ENCODE measurements at regions not wholly inside any gene's neighbourhood (a gene's known extent, or its start where the extent isn't known, plus 50 kb on each side); places are given as distances from the start of the nearest gene placed in this dataset.

DNA sequence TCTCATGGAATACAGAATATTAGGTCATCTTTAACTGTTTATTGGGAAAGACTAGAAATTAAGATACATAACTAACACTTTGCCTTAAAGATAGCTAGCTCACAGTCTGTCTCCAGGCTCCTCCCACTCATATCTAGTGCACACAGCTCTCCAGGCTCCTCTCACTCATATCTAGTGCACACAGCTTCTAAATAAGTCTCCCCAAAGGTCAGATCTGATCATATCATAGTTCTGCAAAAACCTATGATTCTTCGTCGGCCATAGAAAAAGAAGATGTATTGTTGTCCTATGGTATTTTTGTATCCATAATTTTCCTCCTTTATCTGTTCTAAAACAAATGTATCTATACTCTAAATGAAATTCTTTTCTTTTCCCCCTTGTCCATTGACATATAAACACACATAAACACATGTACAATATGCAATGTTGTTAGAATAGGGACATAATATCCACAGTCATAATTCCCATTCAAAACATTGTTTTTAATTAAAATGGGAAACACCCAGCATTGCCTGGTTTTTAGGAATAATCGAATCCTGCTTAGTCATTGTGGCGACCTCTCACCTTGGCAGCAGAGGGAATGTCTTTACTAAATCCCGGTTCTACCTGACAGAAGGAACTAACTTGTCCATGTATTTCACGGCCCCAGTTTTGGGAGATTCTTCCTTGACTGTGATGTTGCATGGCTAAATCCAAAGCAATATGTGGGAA is 1282.0 kb downstream of the PCDH7 start:
- DNase-seq (no peak), ATAC-seq (no peak)
- no peak overlapping the region for H3K4me3 Mint-ChIP-seq
- peaks cover 7% of the 10 kb centered on the region for H3K9me3 Mint-ChIP-seq (ENCODE audit: low read depth)
- H3K27me3 Mint-ChIP-seq, result no peaks in the 10 kb centered on the region
- ChIA-PET POLR2A (no interaction called here), CTCF (no interaction called here)
- H3K4me1 Mint-ChIP-seq, result no peaks in the 10 kb centered on the region
- no peaks in the 10 kb centered on the region for H3K36me3 Mint-ChIP-seq (ENCODE audit: low read depth)
- no peak overlapping the region for H3K27ac Mint-ChIP-seq
- intact Hi-C loops (cut with DNase I, micrococcal nuclease), result no loop called here

DNA sequence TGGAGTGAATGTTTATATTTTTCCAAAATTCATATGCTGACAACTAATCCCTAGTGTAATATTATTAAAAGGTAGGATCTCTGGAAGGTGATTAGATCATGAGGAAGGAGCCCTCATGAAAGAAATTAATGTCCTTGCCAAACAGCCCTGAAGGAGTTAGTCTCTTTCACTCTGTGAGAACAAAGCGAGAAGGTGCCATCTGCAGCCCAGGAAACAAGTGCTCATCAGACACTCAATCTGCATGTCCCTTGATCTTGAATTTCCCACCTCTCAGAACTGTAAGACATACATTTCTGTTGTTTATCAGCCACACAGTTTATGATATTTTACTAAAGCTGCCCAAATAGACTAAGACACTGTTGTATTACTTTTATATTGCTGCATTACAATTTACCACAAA is 1283.4 kb downstream of the PCDH7 start:
- no peaks in the 10 kb centered on the region for H3K27me3 Mint-ChIP-seq
- ChIA-PET POLR2A (no interaction called here), CTCF (no interaction called here)
- H3K36me3 Mint-ChIP-seq (ENCODE audit: low read depth), result no peaks in the 10 kb centered on the region
- no peak for DNase-seq
- no peaks in the 10 kb centered on the region for H3K4me1 Mint-ChIP-seq
- intact Hi-C loops (cut with DNase I, micrococcal nuclease), result no loop called here
- H3K9me3 Mint-ChIP-seq (ENCODE audit: low read depth), result peaks cover 3% of the 10 kb centered on the region
- no peak overlapping the region for H3K27ac Mint-ChIP-seq
- no peak for ATAC-seq
- H3K4me3 Mint-ChIP-seq, result no peak overlapping the region

DNA sequence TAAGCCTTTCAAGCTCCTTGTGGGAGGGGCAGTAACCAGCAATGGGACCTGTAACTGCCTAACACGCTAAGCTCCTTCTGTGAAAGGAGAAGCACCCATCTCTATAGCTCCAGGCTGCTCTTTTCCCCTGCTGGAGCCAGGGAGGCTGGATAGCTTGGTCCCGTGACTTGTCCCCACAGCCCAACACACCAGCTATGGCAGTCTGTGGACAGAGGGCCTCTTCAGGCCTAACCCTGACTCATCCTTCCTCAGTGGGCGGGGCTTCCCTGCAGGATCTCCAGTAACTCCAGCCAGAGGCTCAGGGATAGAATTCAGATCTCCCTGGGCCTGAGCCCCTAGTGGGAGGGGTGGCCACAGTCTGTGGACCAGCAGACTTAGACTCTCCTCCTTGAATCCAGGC is 1290.1 kb downstream of the PCDH7 start:
- no peak for DNase-seq
- intact Hi-C loops (cut with DNase I, micrococcal nuclease), result no loop called here
- H3K36me3 Mint-ChIP-seq (ENCODE audit: low read depth), result no peaks in the 10 kb centered on the region
- ChIA-PET POLR2A (no interaction called here), CTCF (no interaction called here)
- no peaks in the 10 kb centered on the region for H3K4me1 Mint-ChIP-seq
- H3K27me3 Mint-ChIP-seq, result no peaks in the 10 kb centered on the region
- H3K4me3 Mint-ChIP-seq, result no peak overlapping the region
- ATAC-seq, result no peak
- no peak overlapping the region for H3K27ac Mint-ChIP-seq
- peaks cover 8% of the 10 kb centered on the region for H3K9me3 Mint-ChIP-seq (ENCODE audit: low read depth)

DNA sequence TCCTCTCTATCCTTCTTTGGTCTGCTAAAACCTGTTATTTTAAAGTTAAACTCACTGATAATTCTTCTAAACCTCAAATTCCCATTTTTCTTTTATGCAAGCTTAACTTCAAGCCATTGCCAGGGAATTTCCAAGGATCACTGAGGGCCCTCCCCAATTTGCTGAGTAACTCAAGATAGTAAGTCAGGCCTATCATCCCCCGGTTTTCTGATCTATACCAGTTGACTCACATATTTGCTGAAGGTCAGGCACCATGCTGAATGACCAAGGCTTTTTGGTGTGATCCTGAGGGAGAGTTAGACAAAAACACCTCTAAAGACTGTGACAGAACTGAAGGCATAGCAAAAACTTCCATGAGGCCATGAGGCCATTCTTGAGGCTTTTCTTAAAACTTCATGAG is 1301.9 kb downstream of the PCDH7 start:
- ChIA-PET CTCF (no interaction called here), POLR2A (no interaction called here)
- peaks cover 22% of the 10 kb centered on the region for H3K9me3 Mint-ChIP-seq (ENCODE audit: low read depth)
- DNase-seq, result no peak
- no peaks in the 10 kb centered on the region for H3K27me3 Mint-ChIP-seq
- no peaks in the 10 kb centered on the region for H3K36me3 Mint-ChIP-seq (ENCODE audit: low read depth)
- intact Hi-C loops (cut with DNase I, micrococcal nuclease), result no loop called here
- H3K27ac Mint-ChIP-seq, result no peak overlapping the region
- no peaks in the 10 kb centered on the region for H3K4me1 Mint-ChIP-seq
- ATAC-seq, result no peak
- no peak overlapping the region for H3K4me3 Mint-ChIP-seq

DNA sequence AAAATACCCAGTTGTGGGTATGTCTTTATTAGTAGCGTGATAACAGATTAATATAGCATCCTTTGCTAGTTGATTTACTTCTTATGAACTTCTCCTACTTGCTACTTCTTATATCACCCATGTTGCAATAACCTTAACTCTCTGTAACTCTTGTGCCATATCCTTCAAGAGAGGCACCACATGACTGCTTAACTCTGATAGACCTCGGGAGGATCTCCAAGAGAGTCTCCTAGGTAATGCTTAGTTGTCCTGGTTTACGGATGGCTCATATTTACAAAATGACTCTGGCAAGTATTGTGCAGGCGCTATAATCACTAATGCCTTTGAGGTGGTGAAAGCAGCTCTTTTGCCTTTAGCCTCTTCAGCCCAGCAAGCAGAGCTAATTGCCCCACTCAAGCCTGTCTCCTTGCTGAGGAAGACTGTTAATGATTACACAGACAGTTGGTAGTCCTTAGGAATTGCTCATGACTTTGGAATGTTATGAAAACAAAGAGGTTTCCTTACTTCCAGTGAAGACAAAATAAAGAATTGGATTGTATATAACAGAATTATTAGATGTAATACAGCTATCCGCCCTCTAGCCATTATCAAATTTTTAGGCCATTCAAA is 1305.8 kb downstream of the PCDH7 start:
- POLR2A ChIA-PET, result no interaction called here
- no peak for DNase-seq
- Mint-ChIP-seq H3K27me3 (no peaks in the 10 kb centered on the region), H3K36me3 (ENCODE audit: low read depth) (no peaks in the 10 kb centered on the region), H3K4me1 (no peaks in the 10 kb centered on the region), H3K4me3 (no peak overlapping the region), H3K27ac (no peak overlapping the region), H3K9me3 (ENCODE audit: low read depth) (peaks cover 18% of the 10 kb centered on the region)
- ATAC-seq, result no peak
- CTCF ChIA-PET, result no interaction called here
- intact Hi-C loops (cut with DNase I, micrococcal nuclease), result no loop called here

- H3K36me3 Mint-ChIP-seq (ENCODE audit: low read depth), result no peaks in the 10 kb centered on the region
- H3K4me1 Mint-ChIP-seq, result no peaks in the 10 kb centered on the region
- ChIA-PET POLR2A (no interaction called here), CTCF (no interaction called here)
- ATAC-seq (no peak), DNase-seq (no peak)
- intact Hi-C loops (cut with DNase I, micrococcal nuclease), result no loop called here
- H3K4me3 Mint-ChIP-seq, result no peak overlapping the region
- peaks cover 10% of the 10 kb centered on the region for H3K9me3 Mint-ChIP-seq (ENCODE audit: low read depth)
- H3K27me3 Mint-ChIP-seq, result no peaks in the 10 kb centered on the region
- H3K27ac Mint-ChIP-seq, result no peak overlapping the region
Measured at GRCh38 chr4:32030406-32030805, 1310.2 kb downstream of the PCDH7 start.

DNA sequence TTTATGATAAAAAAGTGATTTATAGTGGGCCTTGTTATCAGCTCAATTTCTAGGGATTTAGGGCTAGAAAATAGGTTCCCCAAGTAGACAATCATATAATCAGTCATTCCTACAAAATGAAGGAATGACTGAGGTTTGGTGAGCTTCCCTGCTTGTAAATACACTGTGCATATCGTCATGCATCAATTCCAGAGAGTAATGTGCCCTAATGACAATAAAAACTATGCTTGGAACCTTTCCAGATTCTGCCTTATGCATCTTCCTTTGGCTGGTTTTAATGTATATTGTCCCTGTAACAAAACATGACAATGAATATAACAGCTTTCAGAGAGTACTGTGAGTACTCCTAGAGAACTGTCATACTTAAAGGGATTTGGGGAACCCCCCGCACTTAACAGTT is 1310.9 kb downstream of the PCDH7 start:
- ATAC-seq, result no peak
- intact Hi-C loops (cut with DNase I, micrococcal nuclease), result no loop called here
- no peak overlapping the region for H3K27ac Mint-ChIP-seq
- H3K4me3 Mint-ChIP-seq, result no peak overlapping the region
- H3K36me3 Mint-ChIP-seq (ENCODE audit: low read depth), result no peaks in the 10 kb centered on the region
- H3K27me3 Mint-ChIP-seq, result no peaks in the 10 kb centered on the region
- no peaks in the 10 kb centered on the region for H3K4me1 Mint-ChIP-seq
- POLR2A ChIA-PET, result no interaction called here
- H3K9me3 Mint-ChIP-seq (ENCODE audit: low read depth), result peaks cover 5% of the 10 kb centered on the region
- no peak for DNase-seq
- CTCF ChIA-PET, result no interaction called here

- no peaks in the 10 kb centered on the region for H3K4me1 Mint-ChIP-seq
Measured at GRCh38 chr4:32032136-32032672, 1312.0 kb downstream of the PCDH7 start.

DNA sequence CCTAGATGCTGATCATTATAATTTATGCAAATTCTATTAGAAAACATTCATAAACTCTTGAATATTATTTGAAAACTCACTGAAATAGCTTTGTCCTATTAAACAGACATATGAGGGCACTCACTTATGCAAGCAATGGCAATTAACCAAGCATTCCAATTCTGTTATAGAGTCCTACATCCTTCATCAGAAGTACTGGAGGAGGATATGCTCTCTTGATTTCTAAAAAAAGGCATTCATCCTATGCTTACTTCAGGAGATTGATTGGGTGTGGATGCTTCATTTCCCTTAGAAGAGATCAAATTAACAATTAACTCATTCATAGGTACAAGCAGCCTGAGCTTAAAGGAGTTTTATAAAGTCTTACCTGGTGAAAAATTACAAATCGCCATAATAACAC is 1317.2 kb downstream of the PCDH7 start:
- no peak overlapping the region for H3K4me3 Mint-ChIP-seq

More at GRCh38 chr4:32032136-32032672, 1312.0 kb downstream of the PCDH7 start:
- ATAC-seq (no peak), DNase-seq (no peak)
- Mint-ChIP-seq H3K27ac (no peak overlapping the region), H3K9me3 (ENCODE audit: low read depth) (peaks cover 3% of the 10 kb centered on the region), H3K4me3 (no peak overlapping the region), H3K36me3 (ENCODE audit: low read depth) (no peaks in the 10 kb centered on the region), H3K27me3 (no peaks in the 10 kb centered on the region)
- intact Hi-C loops (cut with DNase I, micrococcal nuclease), result no loop called here
- ChIA-PET POLR2A (no interaction called here), CTCF (no interaction called here)

GRCh38 chr4:32042486-32043247 is 1322.5 kb downstream of the PCDH7 start:
- Mint-ChIP-seq H3K9me3 (ENCODE audit: low read depth) (peaks cover 15% of the 10 kb centered on the region), H3K4me3 (no peak overlapping the region), H3K27me3 (no peaks in the 10 kb centered on the region), H3K36me3 (ENCODE audit: low read depth) (no peaks in the 10 kb centered on the region), H3K27ac (no peak overlapping the region), H3K4me1 (no peaks in the 10 kb centered on the region)
- intact Hi-C loops (cut with DNase I, micrococcal nuclease), result no loop called here
- ChIA-PET CTCF (no interaction called here), POLR2A (no interaction called here)
- no peak for ATAC-seq
- no peak for DNase-seq

More for the DNA sequence above, 1317.2 kb downstream of the PCDH7 start:
- intact Hi-C loops (cut with DNase I, micrococcal nuclease), result no loop called here
- Mint-ChIP-seq H3K9me3 (ENCODE audit: low read depth) (peaks cover 6% of the 10 kb centered on the region), H3K27ac (no peak overlapping the region), H3K36me3 (ENCODE audit: low read depth) (no peaks in the 10 kb centered on the region), H3K4me1 (no peaks in the 10 kb centered on the region), H3K27me3 (no peaks in the 10 kb centered on the region)
- ChIA-PET CTCF (no interaction called here), POLR2A (no interaction called here)
- ATAC-seq (no peak), DNase-seq (no peak)

DNA sequence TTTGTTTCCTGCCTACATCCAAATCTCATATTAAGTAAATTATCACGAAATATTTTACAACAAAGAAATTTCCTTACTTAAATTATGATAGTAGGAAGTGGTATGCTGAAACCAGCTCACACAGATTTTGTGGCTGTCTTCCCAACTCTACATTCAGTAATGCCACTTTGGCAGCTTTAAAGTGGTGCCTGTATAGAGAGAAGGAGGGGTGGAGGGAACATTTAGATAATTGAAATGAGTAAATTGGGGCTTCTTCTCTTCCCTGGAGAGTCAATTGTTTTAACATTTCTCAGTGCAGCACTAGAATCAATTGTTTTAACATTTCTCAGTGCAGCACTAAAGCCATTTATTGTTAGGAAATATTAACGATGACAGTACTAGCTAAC is 1323.1 kb downstream of the PCDH7 start:
- intact Hi-C loops (cut with DNase I, micrococcal nuclease), result no loop called here
- POLR2A ChIA-PET, result no interaction called here
- Mint-ChIP-seq H3K4me1 (no peaks in the 10 kb centered on the region), H3K9me3 (ENCODE audit: low read depth) (peaks cover 14% of the 10 kb centered on the region), H3K36me3 (ENCODE audit: low read depth) (no peaks in the 10 kb centered on the region), H3K27me3 (no peaks in the 10 kb centered on the region), H3K4me3 (no peak overlapping the region), H3K27ac (no peak overlapping the region)
- ATAC-seq (no peak), DNase-seq (no peak)
- CTCF ChIA-PET, result no interaction called here

DNA sequence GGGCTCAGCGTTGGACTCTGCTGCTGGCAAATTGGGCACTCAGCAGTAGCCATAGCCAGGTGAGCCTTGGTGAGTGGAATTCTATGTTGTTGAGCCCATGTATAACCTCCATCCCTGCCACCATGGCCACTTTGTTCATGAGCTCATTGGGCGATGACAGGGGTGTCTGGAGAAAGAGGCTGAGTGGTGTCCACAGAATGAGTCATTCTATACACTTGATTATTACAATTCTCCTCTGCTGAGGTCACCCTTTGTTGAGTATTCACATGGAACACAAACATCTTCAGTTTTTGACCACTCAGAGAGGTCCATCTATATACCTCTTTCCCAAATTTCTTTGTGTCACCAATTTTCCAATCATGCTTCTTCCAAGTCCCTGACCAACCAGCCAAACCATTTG is 1341.7 kb downstream of the PCDH7 start:
- Mint-ChIP-seq H3K36me3 (ENCODE audit: low read depth) (no peaks in the 10 kb centered on the region), H3K27me3 (no peaks in the 10 kb centered on the region), H3K27ac (no peak overlapping the region), H3K9me3 (ENCODE audit: low read depth) (peaks cover 12% of the 10 kb centered on the region), H3K4me3 (no peak overlapping the region), H3K4me1 (no peaks in the 10 kb centered on the region)
- ChIA-PET POLR2A (no interaction called here), CTCF (interaction anchor here (0.6 kb wide), 1 partner anchor 941 kb away, joined by 3 read pairs; no protein-coding TSS in a partner anchor)
- DNase-seq (no peak), ATAC-seq (no peak)
- intact Hi-C loops (cut with DNase I, micrococcal nuclease), result no loop called here
